GM23248 (cell line): ENCODE measurements at regions not wholly inside any gene's neighbourhood (a gene's known extent, or its start where the extent isn't known, plus 50 kb on each side); places are given as distances from the start of the nearest gene placed in this dataset.

Source experiments
- EZH2 ChIP-seq: fragments of 200-600 bp; sonication (generic); IDR thresholded peaks from 2 replicates; pipeline ENCODE4 v1.6.1; 2018; ENCODE audit warnings: antibody characterized with exemption, mild to moderate bottlenecking; ENCODE audit not compliant: insufficient read depth, poor library complexity, severe bottlenecking
- EZH2phosphoT487 ChIP-seq: fragments of 200-600 bp; sonication (generic); IDR thresholded peaks from 2 replicates; pipeline ENCODE4 v1.6.1; 2018; ENCODE audit warnings: antibody characterized with exemption, moderate library complexity, mild to moderate bottlenecking, low read depth; ENCODE audit not compliant: insufficient read depth

- TF ChIP-seq EZH2 (no peak), EZH2phosphoT487 (no peak)
These were observed 69.3 kb upstream of the PCDH19 start for GRCh38 chrX:100479329-100479728.
